ENCODE measurements at regions not wholly inside any gene's neighbourhood (a gene's known extent, or its start where the extent isn't known, plus 50 kb on each side); places are given as distances from the start of the nearest gene placed in this dataset.

- TF ChIP-seq, protein P1, sequence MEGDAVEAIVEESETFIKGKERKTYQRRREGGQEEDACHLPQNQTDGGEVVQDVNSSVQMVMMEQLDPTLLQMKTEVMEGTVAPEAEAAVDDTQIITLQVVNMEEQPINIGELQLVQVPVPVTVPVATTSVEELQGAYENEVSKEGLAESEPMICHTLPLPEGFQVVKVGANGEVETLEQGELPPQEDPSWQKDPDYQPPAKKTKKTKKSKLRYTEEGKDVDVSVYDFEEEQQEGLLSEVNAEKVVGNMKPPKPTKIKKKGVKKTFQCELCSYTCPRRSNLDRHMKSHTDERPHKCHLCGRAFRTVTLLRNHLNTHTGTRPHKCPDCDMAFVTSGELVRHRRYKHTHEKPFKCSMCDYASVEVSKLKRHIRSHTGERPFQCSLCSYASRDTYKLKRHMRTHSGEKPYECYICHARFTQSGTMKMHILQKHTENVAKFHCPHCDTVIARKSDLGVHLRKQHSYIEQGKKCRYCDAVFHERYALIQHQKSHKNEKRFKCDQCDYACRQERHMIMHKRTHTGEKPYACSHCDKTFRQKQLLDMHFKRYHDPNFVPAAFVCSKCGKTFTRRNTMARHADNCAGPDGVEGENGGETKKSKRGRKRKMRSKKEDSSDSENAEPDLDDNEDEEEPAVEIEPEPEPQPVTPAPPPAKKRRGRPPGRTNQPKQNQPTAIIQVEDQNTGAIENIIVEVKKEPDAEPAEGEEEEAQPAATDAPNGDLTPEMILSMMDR (IDR thresholded peaks at IDR 0.05), result no peak
- TF ChIP-seq, protein P2, sequence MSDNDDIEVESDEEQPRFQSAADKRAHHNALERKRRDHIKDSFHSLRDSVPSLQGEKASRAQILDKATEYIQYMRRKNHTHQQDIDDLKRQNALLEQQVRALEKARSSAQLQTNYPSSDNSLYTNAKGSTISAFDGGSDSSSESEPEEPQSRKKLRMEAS (IDR thresholded peaks at IDR 0.05; ENCODE audit: low read depth), result no peak
- TF ChIP-seq POLR2AphosphoS5 (IDR thresholded peaks at IDR 0.05; ENCODE audit: low read depth, low read length), result no peak
- no peak for TF ChIP-seq USF1 (IDR thresholded peaks at IDR 0.05; ENCODE audit: borderline replicate concordance, low read depth)
- no peak for TF ChIP-seq REST (IDR thresholded peaks at IDR 0.05; ENCODE audit: low read depth, low read length)
- no peak for TF ChIP-seq TEAD4 (IDR thresholded peaks at IDR 0.05; ENCODE audit: borderline replicate concordance, insufficient read depth)
Measured at GRCh38 chrX:16039834-16040233, 83.5 kb upstream of the GRPR start.
